OCI-LY3 (cell line): ENCODE measurements at regions not wholly inside any gene's neighbourhood (a gene's known extent, or its start where the extent isn't known, plus 50 kb on each side); places are given as distances from the start of the nearest gene placed in this dataset.
A peak's percentile ranks its signal among the peaks of the same experiment; 100 is the strongest.

ENCODE experiments used
- H2AFZ ChIP-seq: fragments of 200-600, 300-600 bp; shearing (Covaris generic); 2 replicates; pipeline ENCODE4 v1.6.0; 2014; ENCODE audit warnings: antibody characterized with exemption, low read depth, low read length
- H3K27ac ChIP-seq: fragments of 200-600, 300-600 bp; sonication (generic); 2 replicates; pipeline ENCODE4 v1.5.1; 2014; ENCODE audit warnings: mild to moderate bottlenecking, low read length, moderate library complexity, mixed read lengths
- H3K27me3 ChIP-seq: fragments of 200-600, 300-600 bp; sonication (generic); 2 replicates; pipeline ENCODE4 v1.6.1; 2014; ENCODE audit warnings: low read depth, low read length, mixed read lengths
- H3K36me3 ChIP-seq: fragments of 200-600, 300-600 bp; sonication (generic); replicated peaks from 2 replicates; pipeline ENCODE3; 2014; ENCODE audit warnings: low read depth, low read length, mixed read lengths
- H3K4me1 ChIP-seq: fragments of 300-600, 200-600 bp; sonication (generic); 2 replicates; pipeline ENCODE4 v1.6.1; 2014; ENCODE audit warnings: low read length, mixed read lengths
- H3K4me2 ChIP-seq: fragments of 200-600, 300-600 bp; sonication (generic); 2 replicates; pipeline ENCODE4 v1.6.1; 2014; ENCODE audit warnings: low read length, mixed read lengths
- H3K4me3 ChIP-seq: fragments of 300-600, 200-600 bp; sonication (generic); 2 replicates; pipeline ENCODE4 v1.5.1; 2014; ENCODE audit warnings: antibody characterized with exemption, mild to moderate bottlenecking, low read length, moderate library complexity
- H3K79me2 ChIP-seq: fragments of 300-600, 200-600 bp; shearing (Covaris generic); 2 replicates; pipeline ENCODE4 v1.6.1; 2014; ENCODE audit warnings: mild to moderate bottlenecking, low read length, mixed read lengths
- H3K9ac ChIP-seq: fragments of 300-600, 200-600 bp; shearing (Covaris generic); 2 replicates; pipeline ENCODE4 v1.6.0; 2014; ENCODE audit warnings: mild to moderate bottlenecking, low read length, moderate library complexity
- H3K9me3 ChIP-seq: fragments of 200-600, 300-600 bp; shearing (Covaris generic); 2 replicates; pipeline ENCODE4 v1.6.1; 2014; ENCODE audit warnings: low read length, mixed read lengths; ENCODE audit not compliant: insufficient read depth
- H4K20me1 ChIP-seq: fragments of 200-600, 300-600 bp; sonication (generic); 2 replicates; pipeline ENCODE4 v1.6.1; 2016; ENCODE audit warnings: low read length, mixed read lengths; ENCODE audit not compliant: insufficient read depth
- CTCF ChIP-seq: fragments of 200-600, 300-600 bp; sonication (generic); IDR thresholded peaks from 2 replicates; pipeline ENCODE4 v1.5.1; 2014; ENCODE audit warnings: antibody characterized with exemption, low read length, low read depth
- EZH2phosphoT487 ChIP-seq: fragments of 200-600 bp; shearing (Covaris generic); IDR thresholded peaks from 2 replicates; pipeline ENCODE4 v1.6.1; 2018; ENCODE audit warnings: antibody characterized with exemption, mixed run types, low read depth

DNA sequence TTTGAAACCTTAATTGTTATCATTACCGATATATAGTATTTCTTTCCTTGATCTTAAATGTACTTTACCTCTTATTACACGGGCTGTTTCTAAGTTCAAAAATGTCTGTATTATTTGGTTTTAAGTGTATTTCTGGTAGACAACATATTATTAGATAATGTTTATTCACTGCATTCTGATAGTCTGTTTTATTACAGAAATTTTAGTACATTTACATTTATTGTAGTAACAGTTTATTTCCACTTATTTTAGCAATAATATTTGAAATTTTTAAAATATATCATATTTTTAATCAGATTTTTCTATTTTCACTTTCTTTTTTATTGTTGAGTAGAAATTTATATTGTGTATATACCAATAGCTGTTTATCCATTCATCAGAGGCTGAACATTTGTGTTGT lies 1195.2 kb downstream of the TBC1D22A start:
- Histone ChIP-seq H2AFZ (no peak overlapping the region), H3K4me1 (peaks cover 12% of the 10 kb centered on the region), H3K4me2 (no peak overlapping the region), H4K20me1 (no peaks in the 10 kb centered on the region), H3K27me3 (no peaks in the 10 kb centered on the region), H3K9ac (no peak overlapping the region), H3K9me3 (peaks cover 3% of the 10 kb centered on the region; the same call in 1 of the 2 replicates), H3K79me2 (no peaks in the 10 kb centered on the region), H3K4me3 (no peak overlapping the region), H3K36me3 (peaks cover 4% of the 10 kb centered on the region), H3K27ac (no peak overlapping the region)
- TF ChIP-seq EZH2phosphoT487 (no peak), CTCF (no peak)

- no peaks in the 10 kb centered on the region for H4K20me1 ChIP-seq
- H3K27me3 ChIP-seq: no peaks in the 10 kb centered on the region
- no peak overlapping the region for H2AFZ ChIP-seq
- H3K36me3 ChIP-seq: peaks cover 9% of the 10 kb centered on the region
- no peak overlapping the region for H3K4me3 ChIP-seq
- H3K27ac ChIP-seq: no peak overlapping the region
- peaks cover 17% of the 10 kb centered on the region for H3K4me1 ChIP-seq
- no peak overlapping the region for H3K9ac ChIP-seq
- no peaks in the 10 kb centered on the region for H3K79me2 ChIP-seq
- no peak overlapping the region for H3K4me2 ChIP-seq
- H3K9me3 ChIP-seq: peaks cover 14% of the 10 kb centered on the region
- TF ChIP-seq EZH2phosphoT487 (no peak), CTCF (no peak)
Measured at GRCh38 chr22:47954107-47954506, 1191.7 kb downstream of the TBC1D22A start.

DNA sequence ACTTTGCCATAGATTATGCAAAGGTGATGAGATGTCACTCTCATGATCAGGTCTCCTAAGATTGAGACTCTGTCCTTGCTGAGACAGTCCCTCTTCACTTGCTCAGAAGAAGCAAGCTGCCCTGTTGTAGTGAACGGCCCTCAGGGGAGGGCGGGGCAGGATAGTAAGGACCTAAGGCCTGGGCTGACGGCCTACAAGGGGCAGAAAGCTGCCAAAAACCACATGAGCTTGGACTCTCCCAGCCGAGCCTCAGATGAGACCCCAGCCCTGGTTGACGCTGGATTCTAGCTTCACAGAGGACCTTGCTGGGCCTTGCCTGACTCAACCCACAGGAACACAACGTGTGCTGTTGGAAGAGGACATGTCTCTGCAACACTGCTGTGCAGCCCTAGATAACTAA lies 1182.5 kb downstream of the TBC1D22A start:
- H4K20me1 ChIP-seq: no peaks in the 10 kb centered on the region
- no peak overlapping the region for H3K4me3 ChIP-seq
- no peak overlapping the region for H3K9ac ChIP-seq
- H3K9me3 ChIP-seq: peaks cover 4% of the 10 kb centered on the region; the same call in 1 of the 2 replicates
- no peaks in the 10 kb centered on the region for H3K27me3 ChIP-seq
- H3K79me2 ChIP-seq: no peaks in the 10 kb centered on the region
- H2AFZ ChIP-seq: no peak overlapping the region
- TF ChIP-seq EZH2phosphoT487 (no peak), CTCF (no peak)
- H3K36me3 ChIP-seq: no peaks in the 10 kb centered on the region
- peaks cover 17% of the 10 kb centered on the region for H3K4me1 ChIP-seq
- H3K4me2 ChIP-seq: no peak overlapping the region
- no peak overlapping the region for H3K27ac ChIP-seq

DNA sequence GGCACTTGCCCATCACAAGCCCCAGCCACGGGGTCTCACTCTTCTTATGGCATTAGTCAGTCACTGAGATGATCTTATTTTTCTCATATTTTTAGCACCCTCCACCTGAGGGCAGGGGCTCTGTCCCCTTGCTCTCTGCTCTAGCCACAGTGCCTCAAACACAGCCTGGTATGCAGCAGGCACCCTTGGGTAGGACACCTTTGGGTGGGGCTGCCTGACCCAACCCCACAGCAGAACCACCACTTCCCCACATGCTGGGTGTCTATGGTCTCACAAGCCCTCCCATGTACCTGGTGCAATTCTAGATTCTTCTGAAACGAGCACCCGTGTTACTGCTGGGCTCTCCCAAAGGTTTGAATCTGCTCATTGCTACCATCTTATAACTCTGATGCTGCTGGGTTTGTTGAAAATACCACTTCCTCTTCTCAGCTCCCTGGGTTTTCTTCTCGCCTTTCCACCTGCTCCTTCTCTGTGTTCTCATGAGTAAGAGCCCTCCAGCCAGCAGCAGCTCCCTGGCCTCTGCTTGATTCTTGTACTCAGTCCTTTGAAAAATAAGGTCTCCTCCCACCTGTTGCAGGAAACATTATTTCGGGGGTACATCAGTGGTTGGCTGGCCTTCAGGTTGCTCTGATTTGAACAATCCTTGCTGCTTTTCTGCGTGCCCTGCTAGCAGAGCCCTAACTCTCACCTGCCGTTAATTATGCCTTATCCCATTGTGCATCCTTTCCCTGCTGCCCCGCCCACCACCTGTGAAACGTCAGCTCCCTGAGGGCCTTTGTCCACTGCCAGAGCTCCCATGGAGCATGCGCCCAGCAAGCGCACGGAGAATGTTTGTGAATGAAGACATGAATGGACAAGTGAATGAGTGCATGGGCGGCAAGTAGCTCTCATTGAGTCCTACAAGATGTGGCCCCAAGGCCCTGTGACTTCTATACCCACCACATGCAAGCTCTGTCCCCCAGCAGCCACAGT lies 1181.6 kb downstream of the TBC1D22A start:
- no peak overlapping the region for H2AFZ ChIP-seq
- H3K9ac ChIP-seq: no peak overlapping the region
- peak overlapping the region; percentile 39 for H3K27ac ChIP-seq
- H3K4me3 ChIP-seq: no peak overlapping the region
- H3K4me1 ChIP-seq: peaks cover 17% of the 10 kb centered on the region
- no peaks in the 10 kb centered on the region for H3K36me3 ChIP-seq
- TF ChIP-seq CTCF (no peak), EZH2phosphoT487 (no peak)
- no peaks in the 10 kb centered on the region for H3K79me2 ChIP-seq
- no peaks in the 10 kb centered on the region for H4K20me1 ChIP-seq
- peak overlapping the region; percentile 38 for H3K4me2 ChIP-seq
- no peaks in the 10 kb centered on the region for H3K27me3 ChIP-seq
- H3K9me3 ChIP-seq: no peaks in the 10 kb centered on the region
